ENCODE measurements at regions not wholly inside any gene's neighbourhood (a gene's known extent, or its start where the extent isn't known, plus 50 kb on each side); places are given as distances from the start of the nearest gene placed in this dataset.

- TF ChIP-seq, protein P1, sequence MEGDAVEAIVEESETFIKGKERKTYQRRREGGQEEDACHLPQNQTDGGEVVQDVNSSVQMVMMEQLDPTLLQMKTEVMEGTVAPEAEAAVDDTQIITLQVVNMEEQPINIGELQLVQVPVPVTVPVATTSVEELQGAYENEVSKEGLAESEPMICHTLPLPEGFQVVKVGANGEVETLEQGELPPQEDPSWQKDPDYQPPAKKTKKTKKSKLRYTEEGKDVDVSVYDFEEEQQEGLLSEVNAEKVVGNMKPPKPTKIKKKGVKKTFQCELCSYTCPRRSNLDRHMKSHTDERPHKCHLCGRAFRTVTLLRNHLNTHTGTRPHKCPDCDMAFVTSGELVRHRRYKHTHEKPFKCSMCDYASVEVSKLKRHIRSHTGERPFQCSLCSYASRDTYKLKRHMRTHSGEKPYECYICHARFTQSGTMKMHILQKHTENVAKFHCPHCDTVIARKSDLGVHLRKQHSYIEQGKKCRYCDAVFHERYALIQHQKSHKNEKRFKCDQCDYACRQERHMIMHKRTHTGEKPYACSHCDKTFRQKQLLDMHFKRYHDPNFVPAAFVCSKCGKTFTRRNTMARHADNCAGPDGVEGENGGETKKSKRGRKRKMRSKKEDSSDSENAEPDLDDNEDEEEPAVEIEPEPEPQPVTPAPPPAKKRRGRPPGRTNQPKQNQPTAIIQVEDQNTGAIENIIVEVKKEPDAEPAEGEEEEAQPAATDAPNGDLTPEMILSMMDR (IDR thresholded peaks at IDR 0.05; ENCODE audit: extremely low read depth in 1 of 2, insufficient read depth in 1 of 2, low read depth in 1 of 2, low read length in 2 of 2) = no peak
- no peak for TF ChIP-seq EZH2 (IDR thresholded peaks at IDR 0.05; ENCODE audit: borderline replicate concordance, low read depth, low read length, severe bottlenecking)
- no peak for TF ChIP-seq POLR2A (IDR thresholded peaks at IDR 0.05; ENCODE audit: low read depth, low read length)
- no peak for TF ChIP-seq POLR2AphosphoS5 (IDR thresholded peaks at IDR 0.05; ENCODE audit: insufficient read depth, low read depth, low read length)
Measured at GRCh38 chr17:70995997-70996396, 826.7 kb downstream of the KCNJ2 start.

Measured in endothelial cell of umbilical vein (primary cell).